CD4-positive, alpha-beta T cell treated with Interleukin-17A for 4 hours (primary cell): ENCODE measurements at regions not wholly inside any gene's neighbourhood (a gene's known extent, or its start where the extent isn't known, plus 50 kb on each side); places are given as distances from the start of the nearest gene placed in this dataset.

Experiments
- DNase-seq: peaks from one replicate; pipeline ENCODE4 v3.0.0-alpha.2; 2020; ENCODE audit warnings: mixed read lengths

GRCh38 chr6:163844761-163845160, 430.2 kb downstream of the QKI start:
- no peak for DNase-seq

- DNase-seq = no peak
Observed at GRCh38 chr6:163844357-163844756, 429.8 kb downstream of the QKI start.

- DNase-seq = no peak
Observed at GRCh38 chr6:163843218-163843617, 428.7 kb downstream of the QKI start.

GRCh38 chr6:163842467-163842866, 427.9 kb downstream of the QKI start:
- no peak for DNase-seq

- no peak for DNase-seq
Observed at GRCh38 chr6:163841733-163842132, 427.2 kb downstream of the QKI start.

GRCh38 chr6:163841326-163841725, 426.8 kb downstream of the QKI start:
- DNase-seq = no peak

GRCh38 chr6:163840880-163841279, 426.4 kb downstream of the QKI start:
- no peak for DNase-seq

- DNase-seq = no peak
Observed at GRCh38 chr6:163839296-163839695, 424.8 kb downstream of the QKI start.

GRCh38 chr6:163837691-163838431, 423.3 kb downstream of the QKI start:
- DNase-seq = no peak

GRCh38 chr6:163836876-163837690, 422.6 kb downstream of the QKI start:
- DNase-seq = no peak

GRCh38 chr6:163835439-163836171, 421.1 kb downstream of the QKI start:
- no peak for DNase-seq

- DNase-seq = no peak
Observed at GRCh38 chr6:163834226-163834970, 419.9 kb downstream of the QKI start.

- DNase-seq = no peak
Observed at GRCh38 chr6:163831736-163832135, 417.2 kb downstream of the QKI start.

GRCh38 chr6:163830641-163831040, 416.1 kb downstream of the QKI start:
- no peak for DNase-seq

- DNase-seq = no peak
Observed at GRCh38 chr6:163828038-163828795, 413.7 kb downstream of the QKI start.

- DNase-seq = no peak
Observed at GRCh38 chr6:163827143-163827542, 412.6 kb downstream of the QKI start.

GRCh38 chr6:163826629-163827028, 412.1 kb downstream of the QKI start:
- no peak for DNase-seq

- no peak for DNase-seq
Observed at GRCh38 chr6:163825033-163825432, 410.5 kb downstream of the QKI start.

GRCh38 chr6:163823577-163823976, 409.1 kb downstream of the QKI start:
- no peak for DNase-seq

GRCh38 chr6:163820745-163821458, 406.4 kb downstream of the QKI start:
- no peak for DNase-seq

GRCh38 chr6:163820171-163820570, 405.7 kb downstream of the QKI start:
- no peak for DNase-seq
